NCI-H2227 treated with DMSO at 0.1 percent for 48 hours (cell line): ENCODE measurements at regions not wholly inside any gene's neighbourhood (a gene's known extent, or its start where the extent isn't known, plus 50 kb on each side); places are given as distances from the start of the nearest gene placed in this dataset.

Experiments used
- DNase-seq: peaks from one replicate; lab custom pipeline; 2025; lab: John Stamatoyannopoulos, UW

- peak; percentile 88 for DNase-seq
Measured at GRCh38 chr20:11247046-11248010, 573.5 kb upstream of the JAG1 start.

- DNase-seq, result no peak
Measured at GRCh38 chr20:11248011-11248409, 574.2 kb upstream of the JAG1 start.

- DNase-seq, result peak; percentile 94
Measured at GRCh38 chr20:11248687-11249638, 575.2 kb upstream of the JAG1 start.

- no peak for DNase-seq
Measured at GRCh38 chr20:11249683-11250082, 575.9 kb upstream of the JAG1 start.

GRCh38 chr20:11252447-11252846, 578.6 kb upstream of the JAG1 start:
- no peak for DNase-seq

- DNase-seq, result no peak
Measured at GRCh38 chr20:11255455-11255854, 581.7 kb upstream of the JAG1 start.

GRCh38 chr20:11255860-11256259, 582.1 kb upstream of the JAG1 start:
- no peak for DNase-seq

GRCh38 chr20:11260611-11261010, 586.8 kb upstream of the JAG1 start:
- DNase-seq, result no peak

GRCh38 chr20:11261533-11262000, 587.8 kb upstream of the JAG1 start:
- no peak for DNase-seq

GRCh38 chr20:11266571-11266970, 592.8 kb upstream of the JAG1 start:
- DNase-seq, result no peak

GRCh38 chr20:11267131-11267761, 593.4 kb upstream of the JAG1 start:
- peak; percentile 61 for DNase-seq

- DNase-seq, result no peak
Measured at GRCh38 chr20:11267762-11268335, 594.0 kb upstream of the JAG1 start.

GRCh38 chr20:11270566-11270965, 596.8 kb upstream of the JAG1 start:
- DNase-seq, result no peak

GRCh38 chr20:11271319-11271718, 597.5 kb upstream of the JAG1 start:
- DNase-seq, result no peak

- DNase-seq, result peak; percentile 23
Measured at GRCh38 chr20:11271920-11272594, 598.3 kb upstream of the JAG1 start.

- DNase-seq, result peak; percentile 88
Measured at GRCh38 chr20:11274141-11274594, 600.4 kb upstream of the JAG1 start.

GRCh38 chr20:11275740-11276139, 601.9 kb upstream of the JAG1 start:
- no peak for DNase-seq

- DNase-seq, result no peak
Measured at GRCh38 chr20:11277170-11277569, 603.4 kb upstream of the JAG1 start.

- no peak for DNase-seq
Measured at GRCh38 chr20:11277858-11278257, 604.1 kb upstream of the JAG1 start.

GRCh38 chr20:11278461-11278860, 604.7 kb upstream of the JAG1 start:
- no peak for DNase-seq

GRCh38 chr20:11281240-11281639, 607.4 kb upstream of the JAG1 start:
- no peak for DNase-seq
